ENCODE measurements at regions not wholly inside any gene's neighbourhood (a gene's known extent, or its start where the extent isn't known, plus 50 kb on each side); places are given as distances from the start of the nearest gene placed in this dataset.
"Not testable (repeated sequence)": the region's sequence is repeated elsewhere in the genome, so short reads cannot be mapped to it uniquely, and the experiment has no call there.

DNA sequence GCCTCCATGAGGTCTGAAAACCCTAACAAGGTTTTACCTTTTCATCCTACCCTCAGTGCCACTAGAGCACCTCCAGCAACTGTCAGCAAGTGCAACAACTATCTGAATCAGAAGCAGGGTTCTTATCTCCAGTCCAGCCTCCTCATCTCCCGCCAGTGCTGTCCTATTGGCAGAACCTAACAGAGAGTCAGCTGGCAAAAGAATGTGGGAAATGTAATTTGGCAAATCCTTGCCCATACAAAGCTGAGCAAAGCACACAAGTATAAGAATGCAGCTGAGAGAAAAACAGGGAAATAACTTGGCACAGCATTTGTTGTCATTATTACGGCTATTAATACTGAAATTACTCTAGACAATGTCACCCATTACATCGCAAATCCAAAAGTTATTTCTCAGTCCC is 124.2 kb downstream of the ATP6V1G3 start:
- TF ChIP-seq, protein P1, sequence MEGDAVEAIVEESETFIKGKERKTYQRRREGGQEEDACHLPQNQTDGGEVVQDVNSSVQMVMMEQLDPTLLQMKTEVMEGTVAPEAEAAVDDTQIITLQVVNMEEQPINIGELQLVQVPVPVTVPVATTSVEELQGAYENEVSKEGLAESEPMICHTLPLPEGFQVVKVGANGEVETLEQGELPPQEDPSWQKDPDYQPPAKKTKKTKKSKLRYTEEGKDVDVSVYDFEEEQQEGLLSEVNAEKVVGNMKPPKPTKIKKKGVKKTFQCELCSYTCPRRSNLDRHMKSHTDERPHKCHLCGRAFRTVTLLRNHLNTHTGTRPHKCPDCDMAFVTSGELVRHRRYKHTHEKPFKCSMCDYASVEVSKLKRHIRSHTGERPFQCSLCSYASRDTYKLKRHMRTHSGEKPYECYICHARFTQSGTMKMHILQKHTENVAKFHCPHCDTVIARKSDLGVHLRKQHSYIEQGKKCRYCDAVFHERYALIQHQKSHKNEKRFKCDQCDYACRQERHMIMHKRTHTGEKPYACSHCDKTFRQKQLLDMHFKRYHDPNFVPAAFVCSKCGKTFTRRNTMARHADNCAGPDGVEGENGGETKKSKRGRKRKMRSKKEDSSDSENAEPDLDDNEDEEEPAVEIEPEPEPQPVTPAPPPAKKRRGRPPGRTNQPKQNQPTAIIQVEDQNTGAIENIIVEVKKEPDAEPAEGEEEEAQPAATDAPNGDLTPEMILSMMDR (IDR thresholded peaks at IDR 0.05; ENCODE audit: low read depth, low read length), result no peak
- H3K4me3 ChIP-seq (ENCODE audit: low read depth, low read length), result no peak overlapping the region

DNA sequence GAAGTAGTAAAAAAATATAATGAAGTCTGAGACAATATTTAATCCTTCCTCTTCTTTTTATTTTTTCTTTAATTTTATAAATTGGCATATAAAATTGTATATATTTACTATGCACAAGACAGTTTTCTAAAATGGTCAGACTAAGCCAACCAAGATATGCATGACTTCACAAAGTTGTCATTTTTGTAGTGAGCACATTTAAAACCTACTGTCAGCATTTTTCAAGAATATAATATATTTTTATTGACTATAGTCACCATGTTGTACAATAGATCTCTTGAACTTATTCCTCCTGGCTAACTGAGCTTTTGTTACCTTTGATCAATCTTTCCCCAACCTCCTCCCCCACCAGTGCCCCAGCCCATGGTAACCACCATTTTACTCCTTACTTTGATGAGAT is 129.2 kb downstream of the ATP6V1G3 start:
- TF ChIP-seq, protein P1 (IDR thresholded peaks at IDR 0.05; ENCODE audit: low read depth, low read length), result no peak
- no peak overlapping the region for H3K4me3 ChIP-seq (ENCODE audit: low read depth, low read length)

DNA sequence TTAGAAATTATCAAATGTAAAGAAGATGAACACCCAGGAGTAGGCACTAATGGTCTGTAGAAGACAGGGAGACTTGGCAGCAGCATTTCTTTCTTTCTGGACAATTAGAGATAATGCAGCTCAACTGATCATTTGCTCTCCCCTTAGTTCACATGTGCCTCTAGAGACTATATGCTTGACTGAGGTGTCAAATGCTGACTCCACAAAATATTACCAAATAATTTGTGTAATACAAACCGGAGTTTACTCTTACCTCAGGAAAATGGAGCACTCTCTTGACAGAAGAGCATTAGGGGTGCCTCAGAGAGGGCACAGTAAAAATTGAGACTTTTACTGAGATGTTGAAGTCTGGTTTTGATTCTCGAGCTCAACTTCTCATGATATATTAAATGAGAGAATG is 131.8 kb downstream of the ATP6V1G3 start:
- TF ChIP-seq, protein P1 (IDR thresholded peaks at IDR 0.05; ENCODE audit: low read depth, low read length), result no peak
- no peak overlapping the region for H3K4me3 ChIP-seq (ENCODE audit: low read depth, low read length)

DNA sequence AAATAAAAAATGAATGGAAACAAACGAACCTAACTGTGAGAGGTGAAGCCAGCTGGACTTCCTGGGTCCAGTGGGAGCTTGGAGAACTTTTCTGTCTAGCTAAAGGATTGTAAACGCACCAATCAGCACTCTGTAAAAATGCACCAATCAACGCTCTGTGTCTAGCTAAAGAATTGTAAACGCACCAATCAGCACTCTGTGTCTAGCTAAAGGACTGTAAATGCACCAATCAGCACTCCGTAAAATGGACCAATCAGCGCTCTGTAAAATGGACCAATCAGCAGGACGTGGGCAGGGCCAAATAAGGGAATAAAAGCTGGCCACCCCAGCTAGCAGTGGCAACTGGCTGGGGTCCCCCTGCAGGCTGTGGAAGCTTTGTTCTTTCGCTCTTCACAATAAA is 135.8 kb downstream of the ATP6V1G3 start:
- H3K4me3 ChIP-seq (ENCODE audit: low read depth, low read length), result not testable (repeated sequence)

DNA sequence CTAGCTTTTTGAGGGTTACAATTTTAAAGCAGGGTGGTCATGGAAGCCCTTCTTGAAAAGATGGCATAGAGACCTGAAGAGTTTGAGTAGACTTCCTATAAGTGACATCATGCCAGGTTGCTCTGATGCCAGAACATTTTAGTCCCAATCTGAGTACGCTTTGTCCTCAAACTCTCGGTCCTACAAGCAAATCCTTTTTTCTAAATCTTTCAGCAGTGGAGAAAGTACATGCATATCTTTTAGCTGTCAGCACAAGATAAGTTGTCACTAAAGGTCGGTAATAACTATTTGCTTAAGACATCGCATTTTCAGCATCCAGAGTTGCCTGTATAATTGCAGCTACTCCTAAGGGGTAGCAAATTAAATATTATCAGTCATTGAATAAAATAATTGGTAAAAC is 140.4 kb downstream of the ATP6V1G3 start:
- TF ChIP-seq, protein P1 (IDR thresholded peaks at IDR 0.05; ENCODE audit: low read depth, low read length), result no peak
- H3K4me3 ChIP-seq (ENCODE audit: low read depth, low read length), result no peak overlapping the region

DNA sequence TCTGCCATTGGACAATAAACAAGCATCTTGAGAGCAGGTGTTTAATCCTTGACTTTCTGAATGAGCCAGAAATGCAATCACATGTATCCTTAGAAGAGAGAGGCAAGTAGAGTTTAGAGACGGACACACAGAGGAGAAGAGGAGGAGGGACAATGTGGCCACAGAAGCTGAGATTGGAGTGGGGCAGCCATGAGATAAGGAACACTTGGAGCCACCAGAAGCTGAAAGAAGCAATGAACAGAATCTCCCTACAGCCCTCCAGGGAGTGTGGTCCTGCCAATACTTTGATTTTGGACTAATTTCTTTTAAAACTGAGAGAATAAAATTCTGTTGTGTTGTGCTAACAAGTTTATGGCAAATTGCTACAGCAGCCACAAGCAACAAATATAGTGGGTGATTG is 141.0 kb downstream of the ATP6V1G3 start:
- TF ChIP-seq, protein P1 (IDR thresholded peaks at IDR 0.05; ENCODE audit: low read depth, low read length), result no peak

DNA sequence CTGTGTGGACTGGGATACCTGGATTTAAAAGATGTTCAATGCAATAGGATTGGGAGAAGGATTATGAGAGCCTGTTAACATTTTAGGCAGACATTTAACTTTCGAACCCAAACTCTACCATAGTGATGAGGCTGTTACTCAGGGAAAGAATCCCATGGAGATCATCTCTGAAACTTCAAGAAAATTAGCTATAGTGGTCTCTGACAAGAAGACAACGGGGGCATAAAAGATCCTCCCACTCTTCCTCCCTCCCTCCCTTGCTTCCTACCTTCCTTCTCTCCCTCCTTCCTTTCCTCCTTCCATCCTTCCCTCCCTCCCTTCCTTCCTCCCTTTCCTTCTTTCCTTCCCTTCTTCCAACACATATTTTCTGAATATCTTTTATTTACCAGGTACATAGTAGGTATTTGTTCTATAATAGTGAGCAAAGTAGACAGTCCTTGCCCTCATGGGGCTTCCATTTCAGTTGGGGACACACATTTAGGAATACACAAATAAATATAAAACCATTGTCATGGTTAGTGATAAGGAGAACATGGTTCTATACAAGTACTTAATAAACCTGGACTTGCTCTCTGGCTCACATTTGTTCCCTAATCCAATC is 143.2 kb downstream of the ATP6V1G3 start:
- TF ChIP-seq, protein P1 (IDR thresholded peaks at IDR 0.05; ENCODE audit: low read depth, low read length), result no peak
- H3K4me3 ChIP-seq (ENCODE audit: low read depth, low read length), result no peak overlapping the region

More for the DNA sequence above, 141.0 kb downstream of the ATP6V1G3 start:
- H3K4me3 ChIP-seq (ENCODE audit: low read depth, low read length), result no peak overlapping the region

DNA sequence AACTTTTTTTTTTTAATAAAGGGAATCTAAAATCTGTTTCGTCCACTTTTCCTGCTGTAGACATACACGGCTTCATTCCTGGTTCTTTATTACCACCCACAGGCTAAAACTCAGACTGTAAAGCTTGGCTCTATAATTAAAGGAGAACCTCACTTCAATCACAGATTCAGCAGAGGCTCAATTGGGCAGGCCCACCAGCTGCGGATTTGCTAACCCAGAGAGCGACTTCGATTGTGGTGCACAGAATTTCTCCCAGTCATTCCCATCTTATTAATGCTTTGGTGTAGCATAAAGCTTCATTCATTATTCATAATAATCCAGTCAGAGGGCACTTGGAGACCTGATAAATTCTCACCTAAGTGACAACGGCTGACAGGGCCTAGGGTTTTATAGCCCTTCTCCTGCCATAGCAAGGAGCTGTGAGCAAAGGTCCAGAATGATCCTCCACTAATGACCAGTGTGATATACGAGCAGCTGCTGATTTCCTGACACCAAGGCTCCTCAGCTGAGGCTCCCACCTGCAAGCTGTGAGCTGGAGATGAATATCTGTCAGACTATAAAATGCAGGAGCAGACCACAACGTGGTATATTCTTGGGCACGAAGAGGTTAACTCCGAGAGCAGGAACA is 149.0 kb downstream of the ATP6V1G3 start:
- TF ChIP-seq, protein P1 (IDR thresholded peaks at IDR 0.05; ENCODE audit: low read depth, low read length), result no peak
- H3K4me3 ChIP-seq (ENCODE audit: low read depth, low read length), result no peak overlapping the region
